NCI-H1092 (cell line): ENCODE measurements at regions not wholly inside any gene's neighbourhood (a gene's known extent, or its start where the extent isn't known, plus 50 kb on each side); places are given as distances from the start of the nearest gene placed in this dataset.
"Not testable (repeated sequence)": the region's sequence is repeated elsewhere in the genome, so short reads cannot be mapped to it uniquely, and the experiment has no call there.

Experiments used
- DNase-seq: peaks from one replicate; lab custom pipeline; 2025; lab: John Stamatoyannopoulos, UW

DNA sequence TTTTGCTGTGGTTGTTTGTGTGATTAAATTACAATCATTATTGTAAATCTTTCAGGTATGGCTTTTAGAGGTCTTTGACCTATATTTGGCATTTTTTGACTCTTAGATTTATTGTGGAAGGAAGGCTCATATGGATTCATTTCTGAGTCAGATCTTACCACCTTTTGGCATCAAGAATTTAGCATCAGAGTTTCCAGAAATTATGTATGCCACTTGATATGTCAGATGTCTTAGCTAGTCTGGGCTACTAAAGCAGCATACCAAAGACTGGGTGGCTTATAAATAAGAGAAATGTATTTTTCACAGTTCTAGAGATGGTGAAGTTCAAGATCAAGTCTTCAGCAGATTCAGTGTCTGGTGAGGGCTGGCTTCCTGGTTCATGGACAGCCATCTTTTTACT is 129.5 kb upstream of the PZP start:
- DNase-seq: no peak

DNA sequence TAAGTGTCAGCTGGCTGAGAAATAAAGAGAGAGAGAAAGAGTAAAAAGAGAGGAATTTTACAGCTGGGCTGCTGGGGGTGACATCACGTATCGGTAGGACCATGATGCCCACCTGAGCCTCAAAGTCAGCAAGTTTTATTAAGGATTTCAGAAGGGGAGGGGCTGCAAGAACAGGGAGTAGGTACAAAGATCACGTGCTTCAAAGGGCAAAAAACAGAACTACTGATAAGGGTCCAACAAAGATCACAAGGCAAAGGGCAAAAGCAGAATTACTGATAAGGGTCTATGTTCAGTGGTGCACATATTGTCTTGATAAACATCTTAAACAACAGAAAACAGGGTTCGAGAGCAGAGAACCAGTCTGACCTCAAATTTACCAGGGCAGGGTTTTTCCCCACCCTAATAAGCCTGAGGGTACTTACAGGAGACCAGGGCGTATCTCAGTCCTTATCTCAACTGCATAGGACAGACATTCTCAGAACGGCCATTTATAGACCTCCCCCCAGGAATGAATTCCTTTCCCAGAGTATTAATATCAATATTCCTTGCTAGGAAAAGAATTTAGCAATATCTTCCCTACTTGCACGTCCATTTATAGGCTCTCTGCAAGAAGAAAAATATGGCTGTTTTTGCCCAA is 128.3 kb upstream of the PZP start:
- DNase-seq: not testable (repeated sequence)

GRCh38 chr12:9335867-9336266 is 127.7 kb upstream of the PZP start:
- no peak for DNase-seq

DNA sequence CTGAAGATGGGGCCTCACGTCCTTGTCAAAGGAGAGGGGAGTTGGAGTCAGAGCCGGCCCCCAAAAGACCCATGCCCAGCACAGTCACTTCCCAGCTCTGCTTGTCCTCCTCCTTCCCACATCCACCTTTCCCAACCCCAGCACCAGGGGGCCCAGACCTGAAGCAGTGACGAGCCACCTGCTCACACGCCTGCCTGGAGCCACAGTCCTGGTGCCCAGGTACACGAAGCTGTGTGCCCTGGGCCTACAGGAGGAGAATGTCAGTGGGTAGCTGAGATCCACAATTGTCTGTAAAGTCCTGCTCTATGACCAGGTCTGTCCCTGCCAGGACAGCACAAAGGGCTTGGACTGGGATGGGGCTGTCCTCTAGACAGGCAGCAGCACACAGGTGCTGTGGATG is 126.8 kb upstream of the PZP start:
- DNase-seq: no peak

GRCh38 chr12:9334041-9334692 is 126.0 kb upstream of the PZP start:
- DNase-seq: no peak

GRCh38 chr12:9333161-9333560 is 125.0 kb upstream of the PZP start:
- DNase-seq: no peak

DNA sequence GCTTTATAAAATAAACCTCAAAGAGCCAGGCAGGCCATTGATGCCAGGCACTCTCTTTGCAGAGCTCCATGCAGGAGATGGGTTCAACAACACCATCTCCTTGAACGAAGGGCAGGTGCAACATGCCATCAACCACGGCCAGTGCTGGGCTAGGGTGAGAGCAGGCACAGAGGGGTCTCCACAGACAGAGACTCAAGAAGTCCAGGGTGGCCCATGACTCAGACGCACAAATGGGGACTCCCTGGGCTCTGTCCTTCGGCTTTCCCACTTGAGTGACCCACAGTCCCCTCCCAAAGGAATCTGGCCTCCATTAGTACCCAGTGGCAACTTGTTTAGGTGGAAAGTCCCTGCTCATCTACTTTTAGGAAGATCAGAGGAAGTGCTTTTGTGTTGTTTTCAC is 124.4 kb upstream of the PZP start:
- DNase-seq: no peak

- DNase-seq: peak; percentile 15
Observed at GRCh38 chr12:9331218-9331626, 123.0 kb upstream of the PZP start.

DNA sequence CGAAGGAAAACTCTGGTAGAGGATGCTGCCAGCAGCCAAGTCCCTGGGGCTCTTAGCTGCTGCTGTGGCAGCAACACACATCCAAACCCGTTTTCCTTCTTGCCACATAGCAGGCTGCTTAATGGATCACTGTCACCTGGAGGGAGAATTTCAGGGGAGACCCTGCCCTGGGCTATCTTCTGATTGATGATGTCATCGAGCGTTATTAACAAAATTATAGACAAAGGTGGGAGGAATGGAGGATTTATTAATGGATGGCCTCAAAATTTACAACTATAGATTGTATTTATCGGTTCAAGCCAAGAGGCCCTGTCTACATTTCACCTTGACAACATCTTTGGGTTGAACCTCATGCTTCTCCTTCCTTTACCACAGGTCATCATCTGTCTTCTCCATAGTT is 120.8 kb upstream of the PZP start:
- DNase-seq: no peak

GRCh38 chr12:9328065-9328464 is 119.9 kb upstream of the PZP start:
- no peak for DNase-seq

GRCh38 chr12:9327320-9327719 is 119.1 kb upstream of the PZP start:
- no peak for DNase-seq

DNA sequence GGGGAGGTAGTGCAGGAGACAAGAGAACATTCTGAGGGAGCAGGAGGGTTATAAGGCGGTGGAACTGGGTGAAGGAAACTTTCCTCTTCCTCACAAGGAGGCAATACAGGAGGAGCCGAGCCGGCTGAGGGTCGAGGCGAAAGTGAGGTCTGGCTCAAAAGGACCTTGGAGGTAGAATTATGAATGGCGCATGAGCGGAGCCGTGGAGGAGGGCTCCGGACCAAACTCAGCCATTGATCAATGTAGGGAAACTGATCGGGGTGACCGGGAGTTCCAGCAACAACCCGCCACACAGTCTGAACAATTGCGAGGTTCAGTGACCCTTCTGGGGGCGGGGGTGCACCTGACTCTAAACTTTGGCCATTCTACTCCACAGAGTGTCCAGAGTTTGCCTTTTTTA is 118.7 kb upstream of the PZP start:
- DNase-seq: not testable (repeated sequence)

- DNase-seq: no peak
Observed at GRCh38 chr12:9326085-9326484, 117.9 kb upstream of the PZP start.

GRCh38 chr12:9325471-9325870 is 117.3 kb upstream of the PZP start:
- DNase-seq: no peak

GRCh38 chr12:9324782-9325181 is 116.6 kb upstream of the PZP start:
- no peak for DNase-seq

DNA sequence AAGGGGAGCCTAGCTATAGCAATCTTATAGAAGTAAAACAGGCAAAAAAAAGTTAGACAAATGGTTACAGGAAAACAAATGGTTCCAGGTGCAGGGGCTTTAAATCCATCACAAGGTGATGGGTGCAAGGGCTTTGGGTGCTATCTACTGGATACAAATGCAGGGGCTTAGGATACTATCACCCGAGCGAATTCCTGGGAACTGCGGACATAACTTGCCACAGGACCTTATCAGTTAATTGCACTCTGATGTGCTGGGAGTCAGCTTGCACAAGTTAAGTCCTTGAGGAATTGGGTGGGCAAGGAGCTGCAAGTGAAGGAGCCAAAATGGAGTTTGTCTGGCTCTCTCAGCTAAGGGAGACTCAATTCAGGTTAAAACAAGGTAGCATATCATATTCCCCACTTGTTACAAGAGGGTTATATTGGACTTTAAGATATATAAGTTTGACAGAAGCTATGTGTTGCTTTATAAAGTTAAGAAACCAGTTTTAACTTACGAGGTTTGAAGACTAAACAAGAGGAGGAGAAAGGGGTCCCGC is 115.0 kb upstream of the PZP start:
- DNase-seq: no peak

DNA sequence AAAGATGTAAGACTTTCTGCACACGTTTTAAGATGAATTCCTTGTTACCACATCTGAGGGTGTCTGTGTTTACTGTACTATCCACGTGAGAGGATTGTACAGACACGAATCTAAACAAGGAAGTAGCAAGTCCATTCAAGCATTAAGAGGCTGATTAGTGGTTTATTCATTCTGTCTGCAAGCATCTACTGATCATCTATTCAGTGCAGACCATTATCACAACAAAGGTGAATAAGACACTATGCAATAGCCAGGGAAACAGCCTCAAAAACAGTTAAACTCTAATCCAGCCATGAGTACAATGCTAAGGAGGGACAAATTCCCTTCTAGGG is 111.6 kb upstream of the PZP start:
- DNase-seq: no peak

DNA sequence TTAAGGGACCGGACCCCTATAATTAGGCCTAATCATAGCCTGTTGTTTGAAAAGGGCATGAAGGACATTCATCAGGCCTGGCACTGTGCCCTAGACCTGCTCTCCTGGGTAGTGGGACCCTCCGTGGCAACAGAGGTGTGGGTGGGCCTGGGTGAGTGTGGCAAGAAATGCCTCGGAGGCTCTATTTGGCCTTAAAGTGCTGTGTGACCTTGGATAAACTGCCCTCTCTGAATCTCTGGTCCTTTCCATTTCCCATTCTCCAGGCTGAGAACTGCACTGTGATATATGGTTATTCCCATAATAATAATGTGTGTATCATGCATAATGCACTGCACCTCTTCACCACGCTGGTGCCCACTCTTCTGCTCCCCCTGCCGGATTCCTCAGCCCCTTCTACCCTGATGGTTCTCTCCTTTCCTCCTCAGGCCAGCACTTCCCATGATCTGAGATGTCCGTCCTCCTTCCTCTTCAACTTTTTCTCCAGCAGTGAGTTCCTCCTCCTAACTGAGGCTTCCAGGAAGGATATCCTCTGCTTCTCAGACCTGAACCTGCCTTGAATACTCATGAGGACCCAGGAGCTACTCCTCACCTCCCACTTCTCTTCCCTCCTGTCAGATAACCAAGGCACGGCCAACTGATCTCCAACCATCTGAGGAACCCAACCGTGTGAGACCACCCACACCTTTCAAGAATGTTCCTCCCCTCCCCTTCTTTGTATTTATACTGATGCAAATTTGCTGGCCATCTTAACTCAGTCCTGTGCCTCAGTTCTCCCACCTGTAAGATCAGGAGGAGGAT is 111.0 kb upstream of the PZP start:
- no peak for DNase-seq

GRCh38 chr12:9313479-9313878 is 105.3 kb upstream of the PZP start:
- DNase-seq: not testable (repeated sequence)

DNA sequence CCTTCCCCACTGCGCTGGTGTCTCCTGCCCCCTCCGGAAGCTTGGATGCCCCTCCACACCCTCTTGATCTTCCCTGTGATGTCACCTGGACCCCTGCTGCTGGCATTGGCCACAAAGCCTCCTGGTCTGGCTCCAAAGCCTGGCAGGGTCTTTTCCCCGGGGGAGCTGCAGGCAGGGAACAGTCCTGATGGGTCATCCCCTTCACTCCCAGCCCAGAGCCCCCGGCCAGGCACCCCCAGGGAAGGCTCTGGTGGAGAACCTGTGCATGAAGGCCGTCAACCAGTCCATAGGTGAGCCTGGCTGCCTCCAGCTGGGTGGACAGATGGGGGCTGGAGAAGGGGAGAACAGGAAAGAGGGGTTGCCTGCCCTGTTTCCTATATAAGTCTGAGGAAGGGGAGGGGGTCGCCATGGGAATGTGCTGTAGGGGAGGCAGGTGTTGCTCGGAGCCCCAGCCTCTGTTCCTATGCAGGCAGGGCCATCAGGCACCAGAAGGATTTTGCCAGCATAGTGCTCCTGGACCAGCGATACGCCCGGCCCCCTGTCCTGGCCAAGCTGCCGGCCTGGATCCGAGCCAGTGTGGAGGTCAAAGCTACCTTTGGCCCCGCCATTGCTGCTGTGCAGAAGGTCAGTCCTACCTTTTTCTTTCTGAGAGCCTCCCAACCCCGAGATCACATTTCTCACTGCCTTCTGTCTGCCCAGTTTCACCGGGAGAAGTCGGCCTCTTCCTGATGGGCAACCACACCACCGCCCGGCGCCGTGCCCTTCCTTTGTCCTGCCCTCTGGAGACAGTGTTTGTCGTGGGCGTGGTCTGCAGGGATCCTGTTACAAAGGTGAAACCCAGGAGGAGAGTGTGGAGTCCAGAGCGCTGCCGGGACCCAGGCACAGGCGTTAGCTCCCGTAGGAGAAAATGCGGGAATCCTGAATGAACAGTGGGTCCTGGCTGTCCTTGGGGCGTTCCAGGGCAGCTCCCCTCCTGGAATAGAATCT is 104.5 kb upstream of the PZP start:
- DNase-seq: not testable (repeated sequence)

DNA sequence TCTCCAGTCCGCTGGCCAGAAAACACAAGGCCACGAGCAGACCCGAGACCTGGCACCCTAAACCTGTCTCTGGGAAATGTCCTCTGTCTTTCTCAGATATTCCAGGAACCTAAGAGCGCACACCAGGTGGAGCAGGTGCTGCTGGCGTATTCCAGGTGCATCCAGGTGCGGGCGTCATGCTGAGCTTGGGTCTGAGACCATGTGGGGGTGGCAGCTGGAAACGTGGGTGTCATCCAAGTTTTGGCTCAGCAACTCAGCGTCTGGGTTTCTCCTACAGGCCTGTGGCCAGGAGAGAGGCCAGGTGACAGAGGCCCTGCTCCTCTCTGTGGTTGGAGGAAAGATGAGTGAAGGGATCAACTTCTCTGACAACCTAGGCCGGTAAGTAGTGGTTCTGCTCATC is 103.3 kb upstream of the PZP start:
- DNase-seq: peak; percentile 4

- DNase-seq: not testable (repeated sequence)
Observed at GRCh38 chr12:9310645-9311044, 102.5 kb upstream of the PZP start.
